Bronchial epithelial cell (primary cell): ENCODE measurements at regions not wholly inside any gene's neighbourhood (a gene's known extent, or its start where the extent isn't known, plus 50 kb on each side); places are given as distances from the start of the nearest gene placed in this dataset.

Experiments used
- DNase-seq: peaks from one replicate; pipeline ENCODE4 v3.0.0-alpha.2; 2010; ENCODE audit warnings: low read depth
- FAIRE-seq: peaks from 2 replicates; lab custom pipeline; 2011; peaks lifted over from hg19 to GRCh38; lab: Jason Lieb, UNC
- H3K27me3 ChIP-seq: 2 replicates; pipeline ENCODE4 v1.5.1; 2011; ENCODE audit warnings: low read length; ENCODE audit not compliant: control insufficient read depth, insufficient read depth
- H3K36me3 ChIP-seq: 2 replicates; pipeline ENCODE4 v1.5.1; 2011; ENCODE audit warnings: low read length; ENCODE audit not compliant: control insufficient read depth, insufficient read depth
- H3K4me3 ChIP-seq: 2 replicates; pipeline ENCODE4 v1.5.1; 2011; ENCODE audit warnings: mild to moderate bottlenecking, low read depth, low read length, control low read depth
- CTCF ChIP-seq: IDR thresholded peaks from 2 replicates; pipeline ENCODE4 v1.5.1; 2011; ENCODE audit warnings: mild to moderate bottlenecking, moderate library complexity, low read length, control low read depth, inconsistent platforms; ENCODE audit not compliant: insufficient read depth, severe bottlenecking

DNA sequence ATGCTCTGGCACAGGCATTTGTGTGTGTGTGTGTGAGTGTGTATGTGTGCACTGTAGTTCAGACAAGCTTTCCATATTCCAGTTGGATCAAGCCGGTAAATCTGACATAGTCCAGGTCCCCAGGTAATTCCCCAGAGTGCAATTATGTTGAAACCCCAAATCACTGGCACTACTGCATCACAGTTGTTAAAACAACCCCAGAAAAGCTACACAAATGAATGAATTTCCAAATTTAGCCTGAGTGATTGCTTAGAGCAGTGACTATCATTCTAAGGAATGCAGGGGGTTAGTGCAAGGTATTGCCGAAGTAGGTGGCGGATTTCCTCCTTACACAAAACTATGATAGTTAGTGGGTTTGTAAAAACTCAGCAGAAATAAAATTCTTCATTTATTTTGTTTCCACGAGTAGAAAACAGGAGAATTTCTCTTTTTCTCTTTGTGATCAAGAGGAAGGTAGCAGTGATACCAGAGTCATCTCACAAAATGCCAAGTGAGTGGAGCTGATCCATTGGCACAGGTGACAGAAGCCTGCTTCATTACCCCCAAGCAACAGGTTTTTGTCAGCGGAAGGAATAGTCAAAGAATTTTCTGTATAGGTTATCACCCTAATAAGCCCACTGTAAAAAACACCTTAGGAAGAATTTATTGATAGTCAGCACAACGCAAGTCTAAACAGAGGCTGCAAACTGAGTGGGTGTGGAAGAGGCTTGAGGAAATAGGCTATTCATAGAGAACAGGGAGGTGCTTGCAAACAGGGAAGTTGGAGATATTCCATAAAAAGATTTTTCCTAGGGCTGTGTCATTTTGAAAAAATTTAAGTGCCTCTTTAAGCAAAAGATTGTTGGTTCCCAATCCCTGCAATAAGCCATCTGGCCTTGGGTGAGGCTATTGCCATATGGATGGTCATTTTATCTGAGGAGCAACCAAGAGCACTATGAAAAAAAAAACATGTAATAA, 385.1 kb downstream of the CHSY3 start:
- DNase-seq: peak; percentile 92
- no peaks in the 10 kb centered on the region for H3K36me3 ChIP-seq
- TF ChIP-seq CTCF: no peak
- H3K27me3 ChIP-seq: no peaks in the 10 kb centered on the region
- no peak overlapping the region for H3K4me3 ChIP-seq
- FAIRE-seq: peak; percentile 85

GRCh38 chr5:130287438-130287837, 383.2 kb downstream of the CHSY3 start:
- no peak overlapping the region for H3K4me3 ChIP-seq
- FAIRE-seq (no peak), DNase-seq (no peak)

DNA sequence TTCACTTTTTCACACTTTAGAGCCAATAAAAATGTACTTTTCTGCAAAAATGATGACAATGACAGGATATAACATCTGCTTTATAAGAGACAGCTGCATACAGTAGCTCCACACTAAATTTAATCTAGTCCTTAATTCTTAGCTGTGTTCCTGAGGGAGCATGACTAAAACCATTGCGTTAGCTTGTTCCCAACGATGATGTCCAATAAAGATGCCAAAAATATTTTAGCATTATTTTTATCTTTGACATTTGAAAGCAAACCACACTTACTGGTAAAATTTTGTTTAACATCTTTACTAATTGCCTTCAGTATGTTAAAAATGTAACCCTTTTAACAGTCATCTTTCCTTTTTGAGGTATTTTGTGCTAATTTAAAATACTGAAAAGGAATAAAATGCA, 382.7 kb downstream of the CHSY3 start:
- H3K4me3 ChIP-seq: no peak overlapping the region
- no peaks in the 10 kb centered on the region for H3K27me3 ChIP-seq
- H3K36me3 ChIP-seq: no peaks in the 10 kb centered on the region
- DNase-seq (no peak), FAIRE-seq (no peak)
- no peak for TF ChIP-seq CTCF

More at GRCh38 chr5:130287438-130287837, 383.2 kb downstream of the CHSY3 start:
- Histone ChIP-seq H3K27me3 (no peaks in the 10 kb centered on the region), H3K36me3 (no peaks in the 10 kb centered on the region)
- no peak for TF ChIP-seq CTCF

GRCh38 chr5:130282049-130282448, 377.8 kb downstream of the CHSY3 start:
- DNase-seq: peak; percentile 32
- no peaks in the 10 kb centered on the region for H3K36me3 ChIP-seq
- H3K27me3 ChIP-seq: no peaks in the 10 kb centered on the region
- FAIRE-seq: no peak
- no peak overlapping the region for H3K4me3 ChIP-seq
- no peak for TF ChIP-seq CTCF

GRCh38 chr5:130280528-130281217, 376.4 kb downstream of the CHSY3 start:
- Histone ChIP-seq H3K4me3 (no peak overlapping the region), H3K27me3 (no peaks in the 10 kb centered on the region), H3K36me3 (no peaks in the 10 kb centered on the region)
- no peak for DNase-seq
- no peak for TF ChIP-seq CTCF
- FAIRE-seq: no peak
